GM23248 (cell line): ENCODE measurements at regions not wholly inside any gene's neighbourhood (a gene's known extent, or its start where the extent isn't known, plus 50 kb on each side); places are given as distances from the start of the nearest gene placed in this dataset.
A peak's percentile ranks its signal among the peaks of the same experiment; 100 is the strongest.

Experiments
- DNase-seq: peaks from one replicate; pipeline ENCODE4 v3.0.0-alpha.2; 2015
- H2AFZ ChIP-seq: fragments of 200-600 bp; sonication (generic); 2 replicates; pipeline ENCODE4 v1.6.1; 2016; ENCODE audit warnings: antibody characterized with exemption
- H3F3A ChIP-seq: fragments of 200-600 bp; sonication (generic); 2 replicates; pipeline ENCODE4 v1.6.1; 2016; ENCODE audit warnings: mild to moderate bottlenecking, antibody characterized with exemption, mixed run types; ENCODE audit not compliant: insufficient read depth
- H3K27ac ChIP-seq: fragments of 200-600 bp; sonication (generic); 2 replicates; pipeline ENCODE4 v1.5.1; 2016; ENCODE audit warnings: mild to moderate bottlenecking
- H3K27me3 ChIP-seq: fragments of 200-600 bp; sonication (generic); replicated peaks from 2 replicates; pipeline ENCODE4 v1.6.1; 2016; ENCODE audit warnings: mild to moderate bottlenecking; ENCODE audit not compliant: insufficient read depth
- H3K36me3 ChIP-seq: fragments of 200-600 bp; sonication (generic); 2 replicates; pipeline ENCODE4 v1.6.1; 2016; ENCODE audit warnings: low read depth, mild to moderate bottlenecking
- H3K4me1 ChIP-seq: fragments of 200-600 bp; sonication (generic); 2 replicates; pipeline ENCODE4 v1.6.1; 2016; ENCODE audit warnings: mild to moderate bottlenecking; ENCODE audit not compliant: insufficient read depth
- H3K4me2 ChIP-seq: fragments of 200-600 bp; sonication (generic); one replicate; pipeline ENCODE4 v1.6.1; 2016; ENCODE audit warnings: mild to moderate bottlenecking; ENCODE audit not compliant: unreplicated experiment
- H3K4me3 ChIP-seq: fragments of 200-600 bp; sonication (generic); 2 replicates; pipeline ENCODE4 v1.5.1; 2016; ENCODE audit warnings: mild to moderate bottlenecking
- H3K79me2 ChIP-seq: fragments of 200-600 bp; sonication (generic); 2 replicates; pipeline ENCODE4 v1.6.1; 2016; ENCODE audit warnings: mild to moderate bottlenecking; ENCODE audit not compliant: insufficient read depth
- H3K9ac ChIP-seq: fragments of 200-600 bp; sonication (generic); 2 replicates; pipeline ENCODE4 v1.6.1; 2016; ENCODE audit warnings: mild to moderate bottlenecking
- H3K9me2 ChIP-seq: fragments of 200-600 bp; sonication (generic); 2 replicates; pipeline ENCODE4 v1.6.1; 2016; ENCODE audit warnings: mixed run types, mild to moderate bottlenecking, moderate library complexity; ENCODE audit not compliant: insufficient read depth
- H3K9me3 ChIP-seq: fragments of 200-600 bp; sonication (generic); one replicate; pipeline ENCODE4 v1.6.1; 2017; ENCODE audit warnings: low read depth
- H4K20me1 ChIP-seq: fragments of 200-600 bp; sonication (generic); 2 replicates; pipeline ENCODE4 v1.6.0; 2016; ENCODE audit not compliant: insufficient read depth
- EZH2 ChIP-seq: fragments of 200-600 bp; sonication (generic); IDR thresholded peaks from 2 replicates; pipeline ENCODE4 v1.6.1; 2018; ENCODE audit warnings: antibody characterized with exemption, mild to moderate bottlenecking; ENCODE audit not compliant: insufficient read depth, poor library complexity, severe bottlenecking
- EZH2phosphoT487 ChIP-seq: fragments of 200-600 bp; sonication (generic); IDR thresholded peaks from 2 replicates; pipeline ENCODE4 v1.6.1; 2018; ENCODE audit warnings: antibody characterized with exemption, moderate library complexity, mild to moderate bottlenecking, low read depth; ENCODE audit not compliant: insufficient read depth
- whole genome bisulfite sequencing, 2 experiments: methylation state at CpG; one replicate each; pipeline ENCODE4 v1.1.6; 2015 to 2017; ENCODE audit warnings: low lambda C conversion rate in 2 of 2, low coverage in 1 of 2; ENCODE audit errors: missing lambda C conversion rate in 2 of 2; 5-methylcytosine and 5-hydroxymethylcytosine counted together
- in situ Hi-C: fragments of 300-500 bp; cut with MboI; formaldehyde crosslinking; loops from 2 replicates; pipeline ENCODE4 v1.15.0; 2020

DNA sequence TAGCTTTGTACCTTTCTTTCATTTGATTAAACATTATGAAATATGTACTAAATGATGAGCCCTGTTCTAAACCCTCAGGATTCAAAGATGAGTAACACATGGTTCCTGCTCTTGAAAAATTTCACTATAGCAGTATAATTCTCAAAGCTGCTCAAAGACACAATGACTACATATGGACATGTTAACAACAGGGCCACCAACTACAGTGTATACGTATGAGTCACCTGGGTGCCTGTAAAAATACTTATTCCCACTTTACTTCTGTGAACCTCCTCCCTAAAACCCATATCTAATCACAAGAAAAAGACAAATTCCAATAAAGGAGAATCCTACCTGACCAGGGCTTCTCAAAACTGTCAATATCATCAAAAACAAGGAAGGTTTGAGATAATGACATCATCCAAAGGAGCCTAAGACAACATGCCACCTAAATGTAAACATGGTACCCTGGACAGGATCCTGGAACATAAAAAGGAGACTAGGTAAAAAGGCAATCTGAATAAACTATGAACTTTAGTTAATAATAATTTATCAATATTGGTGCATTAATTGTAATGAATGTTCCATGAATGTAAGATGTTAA is 84.7 kb downstream of the FAM161A start:
- Histone ChIP-seq H3K27me3 (no peaks in the 10 kb centered on the region), H3K4me2 (no peak overlapping the region)

DNA sequence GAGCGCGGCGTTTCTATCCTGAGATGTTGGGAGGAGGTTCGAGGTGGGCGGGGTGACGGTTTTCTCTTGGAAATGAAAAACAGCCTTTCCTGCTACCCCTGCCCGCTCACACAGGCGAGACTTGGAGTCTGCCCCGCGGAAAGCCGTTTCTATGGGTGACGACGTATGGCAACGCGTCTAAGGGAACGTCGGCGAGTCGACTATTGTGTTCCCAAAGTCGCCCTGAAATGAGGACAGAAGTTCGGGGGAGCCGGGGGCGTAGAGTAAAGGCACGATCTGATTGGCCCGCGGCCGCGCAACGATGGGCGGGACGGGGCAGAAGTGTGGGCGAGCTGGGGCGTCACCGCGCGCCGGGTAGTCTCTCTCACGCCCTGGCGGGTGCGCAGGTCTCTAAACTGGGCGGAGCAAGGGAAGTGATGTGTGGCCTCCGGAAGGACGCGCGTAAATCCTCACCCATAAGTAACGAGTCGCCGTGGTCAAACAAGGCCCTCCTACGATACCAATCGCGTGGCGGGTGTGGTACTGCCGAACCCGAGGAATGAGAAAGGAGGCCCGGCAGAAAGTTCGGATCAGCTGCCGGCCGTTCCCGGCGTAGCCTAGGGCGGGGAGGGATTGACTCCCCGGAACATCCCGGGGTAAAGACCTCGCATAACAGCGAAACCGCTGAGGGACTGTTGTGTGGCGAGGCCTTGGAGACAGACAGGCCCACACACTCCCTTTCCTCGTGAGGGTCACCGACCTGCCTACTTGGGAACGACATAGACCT is 89.6 kb downstream of the FAM161A start:
- TF ChIP-seq EZH2 (no peak), EZH2phosphoT487 (no peak)
- peak; percentile 100 for DNase-seq
- Histone ChIP-seq H3K4me2 (peak overlapping the region; percentile 87), H3K9ac (peak overlapping the region; percentile 98), H3K79me2 (peaks cover 12% of the 10 kb centered on the region; the same call in 1 of the 2 replicates), H3K4me3 (peak overlapping the region; percentile 88), H3K9me3 (no peaks in the 10 kb centered on the region), H3K4me1 (peaks cover 18% of the 10 kb centered on the region), H3K27me3 (no peaks in the 10 kb centered on the region), H3K27ac (peak overlapping the region; percentile 100), H2AFZ (peak overlapping the region; percentile 91), H3F3A (peaks cover 14% of the 10 kb centered on the region), H3K36me3 (no peaks in the 10 kb centered on the region), H4K20me1 (no peaks in the 10 kb centered on the region), H3K9me2 (no peaks in the 10 kb centered on the region)
- in situ Hi-C loops: no loop called here
- 1 to 2% methylated on average over 62 to 70 of the region's 70 CpGs for WGBS, 2 experiments

More for the DNA sequence above, 84.7 kb downstream of the FAM161A start:
- TF ChIP-seq EZH2phosphoT487 (no peak), EZH2 (no peak)
- peaks cover 15% of the 10 kb centered on the region; the same call in 1 of the 2 replicates for H3F3A ChIP-seq
- no peaks in the 10 kb centered on the region for H3K9me2 ChIP-seq
- H3K27ac ChIP-seq: no peak overlapping the region
- in situ Hi-C loops: no loop called here
- no peak for DNase-seq
- peaks cover 12% of the 10 kb centered on the region for H3K4me1 ChIP-seq
- no peak overlapping the region for H2AFZ ChIP-seq
- H3K4me3 ChIP-seq: no peak overlapping the region
- no peak overlapping the region for H3K9ac ChIP-seq
- H3K79me2 ChIP-seq: no peaks in the 10 kb centered on the region
- no peaks in the 10 kb centered on the region for H3K36me3 ChIP-seq
- H4K20me1 ChIP-seq: no peaks in the 10 kb centered on the region
- 35 to 52% methylated on average over 1 of the region's 1 CpG for WGBS, 2 experiments
- H3K9me3 ChIP-seq: no peaks in the 10 kb centered on the region

DNA sequence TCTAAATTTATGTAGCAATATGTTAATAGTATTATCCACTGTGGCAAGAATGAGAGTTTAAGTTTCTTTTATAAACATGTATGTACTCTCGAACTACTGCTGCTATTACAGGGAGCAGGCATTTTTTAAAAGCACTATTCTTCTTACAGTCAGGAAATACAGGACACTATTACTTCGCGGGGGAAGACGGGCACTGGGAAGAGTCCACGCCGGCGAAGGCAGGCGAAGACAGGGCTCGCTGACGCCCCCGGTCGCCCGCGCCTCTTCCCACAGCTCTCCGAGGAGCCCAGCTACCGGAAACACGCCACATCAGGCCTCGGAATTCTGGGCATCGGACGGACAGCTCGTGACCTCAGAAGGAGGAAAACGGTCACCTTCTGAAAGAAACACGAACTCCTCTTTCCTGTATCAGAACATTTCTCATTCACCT is 90.2 kb downstream of the FAM161A start:
- no peak for TF ChIP-seq EZH2
- H3K27me3 ChIP-seq: no peaks in the 10 kb centered on the region
- peak overlapping the region; percentile 88 for H3K4me3 ChIP-seq
- H3F3A ChIP-seq: peaks cover 20% of the 10 kb centered on the region
- H3K9me3 ChIP-seq: no peaks in the 10 kb centered on the region
- H2AFZ ChIP-seq: peak overlapping the region; percentile 56
- H3K36me3 ChIP-seq: no peaks in the 10 kb centered on the region
- DNase-seq: peak; percentile 92
- H4K20me1 ChIP-seq: no peaks in the 10 kb centered on the region
- peak overlapping the region; percentile 100 for H3K27ac ChIP-seq
- H3K4me1 ChIP-seq: peaks cover 23% of the 10 kb centered on the region
- WGBS, 2 experiments: 1 to 2% methylated on average over 23 of the region's 23 CpGs
- H3K4me2 ChIP-seq: peak overlapping the region; percentile 87
- in situ Hi-C loops: no loop called here
- peak overlapping the region; percentile 98 for H3K9ac ChIP-seq
- peaks cover 12% of the 10 kb centered on the region; the same call in 1 of the 2 replicates for H3K79me2 ChIP-seq
- H3K9me2 ChIP-seq: no peaks in the 10 kb centered on the region

DNA sequence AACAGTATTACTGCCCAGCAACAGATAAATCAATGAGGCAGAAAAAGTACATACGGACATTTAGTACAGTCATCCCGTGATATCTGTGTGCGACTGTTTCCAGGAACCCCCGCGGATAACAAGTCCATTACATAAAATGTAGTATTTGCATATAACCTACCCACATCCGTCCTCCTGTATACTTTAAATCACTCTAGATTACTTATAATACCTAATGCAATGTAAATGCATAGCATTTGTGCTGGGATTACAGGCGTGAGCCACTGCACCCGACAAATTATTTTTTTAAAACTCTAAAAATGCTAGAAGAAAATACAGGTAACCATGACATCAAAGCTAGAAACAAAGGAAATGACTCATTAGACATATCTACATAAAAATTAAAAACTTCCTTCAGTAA is 91.6 kb downstream of the FAM161A start:
- DNase-seq: peak; percentile 21
- no peaks in the 10 kb centered on the region for H3K36me3 ChIP-seq
- peaks cover 24% of the 10 kb centered on the region for H3K4me1 ChIP-seq
- H3K9me3 ChIP-seq: no peaks in the 10 kb centered on the region
- H3K9me2 ChIP-seq: no peaks in the 10 kb centered on the region
- H3K9ac ChIP-seq: 0 out of 2 replicates have a peak overlapping the region, but pooled peaks have one; percentile 98
- no peak for TF ChIP-seq EZH2phosphoT487
- no peak for TF ChIP-seq EZH2
- WGBS, 2 experiments: 97 to 98% methylated on average over 8 of the region's 8 CpGs
- in situ Hi-C loops: no loop called here
- H2AFZ ChIP-seq: no peak overlapping the region
- no peaks in the 10 kb centered on the region for H4K20me1 ChIP-seq
- H3K4me3 ChIP-seq: no peak overlapping the region
- no peak overlapping the region for H3K4me2 ChIP-seq
- peaks cover 12% of the 10 kb centered on the region; the same call in 1 of the 2 replicates for H3K79me2 ChIP-seq
- H3F3A ChIP-seq: peaks cover 26% of the 10 kb centered on the region
- no peak overlapping the region for H3K27ac ChIP-seq
- no peaks in the 10 kb centered on the region for H3K27me3 ChIP-seq
